Right cardiac atrium (tissue), 5 donors: ENCODE measurements at regions not wholly inside any gene's neighbourhood (a gene's known extent, or its start where the extent isn't known, plus 50 kb on each side); places are given as distances from the start of the nearest gene placed in this dataset.

Experiments used
- ATAC-seq, 2 donors: fragments of 200-7000 bp; cut with Tn5 transposase; one replicate each; pipeline versions ENCODE4 v1.8.0 to v1.9.1; 2020; ENCODE audit warnings: moderate library complexity in 2 of 2, mild to moderate bottlenecking in 1 of 2
- DNase-seq, 3 donors: peaks; one replicate each; pipeline ENCODE4 v3.0.0-alpha.2; 2020
- H3K27ac ChIP-seq: one replicate; pipeline ENCODE4 v1.5.1; 2013; ENCODE audit warnings: mild to moderate bottlenecking, low read length, control low read depth, moderate library complexity
- H3K27me3 ChIP-seq: one replicate; pipeline ENCODE4 v1.6.1; 2013; ENCODE audit not compliant: control insufficient read depth, insufficient read depth
- H3K4me1 ChIP-seq: one replicate; pipeline ENCODE4 v1.6.1; 2013; ENCODE audit warnings: low read length; ENCODE audit not compliant: control insufficient read depth, insufficient read depth
- H3K4me3 ChIP-seq: one replicate; pipeline ENCODE4 v1.5.1; 2013; ENCODE audit warnings: low read length, control low read depth
- H3K9me3 ChIP-seq: one replicate; pipeline ENCODE4 v1.6.1; 2013; ENCODE audit warnings: low read length; ENCODE audit not compliant: control insufficient read depth
- whole genome bisulfite sequencing: extraction: QIAGEN DNeasy Blood & Tissue Kit; methylation state at CpG from one replicate; pipeline ENCODE4 v1.1.7; 2013; 5-methylcytosine and 5-hydroxymethylcytosine counted together
- intact Hi-C, 4 donors: fragments of 100-400 bp; cut with DNase I; formaldehyde crosslinking; loops; one replicate each; pipeline versions ENCODE4 v1.11.0 to v1.14.0; 2022 to 2023
- donor health status: healthy with polysubstance abuse.
- donor health status: DM: no; HTN: yes; CAD: no.
- donor health status: DM: no; HTN: no; CAD: no.
- donor health status: DM: no; HTN: yes; CAD: no; lungs with severe emphysema.
- donor health status: DM: yes; HTN: yes; CAD: no.

DNA sequence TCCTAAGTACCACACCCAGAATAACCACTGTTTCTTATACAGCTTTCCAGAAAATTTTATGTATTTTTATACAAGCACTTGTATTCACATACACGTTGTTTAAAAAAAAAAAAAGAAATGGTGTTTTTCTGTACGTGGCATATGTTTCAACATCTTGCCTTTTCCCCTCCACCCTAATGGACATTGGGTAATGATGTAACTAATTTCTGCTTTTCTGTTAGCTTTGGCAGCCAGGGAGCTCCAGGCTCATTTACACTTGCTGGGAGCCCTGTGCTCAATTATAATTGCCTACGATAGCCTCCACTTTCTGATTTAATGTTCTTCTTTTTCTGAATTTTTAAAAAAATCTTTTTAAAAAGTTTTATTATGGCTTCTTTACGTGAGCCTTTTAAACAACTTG lies 352.4 kb downstream of the UTRN start:
- intact Hi-C loops = no loop called here
- Histone ChIP-seq H3K9me3 (no peaks in the 10 kb centered on the region), H3K4me3 (no peak overlapping the region), H3K4me1 (no peaks in the 10 kb centered on the region), H3K27ac (no peak overlapping the region), H3K27me3 (no peaks in the 10 kb centered on the region)
- ATAC-seq (peak in 1 of 2 donors; percentile 40), DNase-seq (no peak)
- 67% methylated on average over 4 of the region's 4 CpGs for WGBS

DNA sequence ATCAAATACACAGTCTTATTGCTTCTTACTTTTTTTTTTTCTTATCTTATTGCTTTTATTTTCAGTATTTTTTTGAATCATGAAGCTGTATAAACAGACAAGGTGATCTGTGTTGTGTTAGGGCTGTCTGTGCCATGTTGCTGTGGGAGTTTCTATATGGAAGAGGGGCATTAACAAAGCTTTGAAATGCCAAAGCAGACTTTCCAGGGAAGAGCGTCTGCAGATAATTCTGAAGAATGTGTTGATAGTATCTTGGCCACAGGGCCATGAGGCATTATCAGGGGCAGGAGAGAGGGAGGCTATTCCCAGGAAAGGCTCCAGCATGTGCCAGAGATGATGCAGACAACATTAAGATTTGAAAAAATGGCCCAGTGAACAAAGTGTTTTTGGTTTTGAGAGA lies 354.5 kb downstream of the UTRN start:
- Histone ChIP-seq H3K27me3 (no peaks in the 10 kb centered on the region), H3K27ac (no peak overlapping the region), H3K9me3 (no peaks in the 10 kb centered on the region), H3K4me1 (no peaks in the 10 kb centered on the region), H3K4me3 (no peak overlapping the region)
- intact Hi-C loops = no loop called here
- WGBS = 42% methylated on average over 1 of the region's 1 CpG
- ATAC-seq = no peak
- DNase-seq = no peak

GRCh38 chr6:144641286-144641685 lies 356.2 kb downstream of the UTRN start:
- H3K27me3 ChIP-seq = no peaks in the 10 kb centered on the region
- no peak for DNase-seq
- H3K4me1 ChIP-seq = no peaks in the 10 kb centered on the region
- ATAC-seq = no peak
- intact Hi-C loops = no loop called here
- H3K9me3 ChIP-seq = no peaks in the 10 kb centered on the region
- no peak overlapping the region for H3K27ac ChIP-seq
- 88% methylated on average over 1 of the region's 1 CpG for WGBS
- H3K4me3 ChIP-seq = no peak overlapping the region

DNA sequence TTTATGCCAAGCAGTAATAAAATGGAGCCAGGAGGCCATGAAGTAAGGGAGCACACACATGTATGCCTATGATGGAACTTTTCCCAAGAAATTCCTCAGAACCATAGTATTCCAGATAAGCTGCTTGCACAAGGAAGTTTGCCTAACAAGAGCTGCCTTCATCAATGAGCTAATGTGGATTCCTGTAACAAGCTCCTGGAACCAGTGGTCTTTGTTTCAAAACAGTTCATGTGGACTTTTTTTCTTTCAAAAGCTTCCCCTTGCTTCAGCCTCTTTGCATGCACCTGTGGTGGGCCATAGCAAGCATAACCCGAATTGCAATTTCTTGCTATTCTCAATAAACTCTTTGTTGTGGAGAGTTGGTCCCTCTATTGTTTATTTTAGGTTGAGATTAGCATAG lies 359.6 kb downstream of the UTRN start:
- intact Hi-C loops = no loop called here
- ATAC-seq = no peak
- no peaks in the 10 kb centered on the region for H3K4me1 ChIP-seq
- DNase-seq = no peak
- no peak overlapping the region for H3K4me3 ChIP-seq
- H3K27me3 ChIP-seq = no peaks in the 10 kb centered on the region
- H3K9me3 ChIP-seq = no peaks in the 10 kb centered on the region
- no peak overlapping the region for H3K27ac ChIP-seq
- 74% methylated on average over 1 of the region's 1 CpG for WGBS

DNA sequence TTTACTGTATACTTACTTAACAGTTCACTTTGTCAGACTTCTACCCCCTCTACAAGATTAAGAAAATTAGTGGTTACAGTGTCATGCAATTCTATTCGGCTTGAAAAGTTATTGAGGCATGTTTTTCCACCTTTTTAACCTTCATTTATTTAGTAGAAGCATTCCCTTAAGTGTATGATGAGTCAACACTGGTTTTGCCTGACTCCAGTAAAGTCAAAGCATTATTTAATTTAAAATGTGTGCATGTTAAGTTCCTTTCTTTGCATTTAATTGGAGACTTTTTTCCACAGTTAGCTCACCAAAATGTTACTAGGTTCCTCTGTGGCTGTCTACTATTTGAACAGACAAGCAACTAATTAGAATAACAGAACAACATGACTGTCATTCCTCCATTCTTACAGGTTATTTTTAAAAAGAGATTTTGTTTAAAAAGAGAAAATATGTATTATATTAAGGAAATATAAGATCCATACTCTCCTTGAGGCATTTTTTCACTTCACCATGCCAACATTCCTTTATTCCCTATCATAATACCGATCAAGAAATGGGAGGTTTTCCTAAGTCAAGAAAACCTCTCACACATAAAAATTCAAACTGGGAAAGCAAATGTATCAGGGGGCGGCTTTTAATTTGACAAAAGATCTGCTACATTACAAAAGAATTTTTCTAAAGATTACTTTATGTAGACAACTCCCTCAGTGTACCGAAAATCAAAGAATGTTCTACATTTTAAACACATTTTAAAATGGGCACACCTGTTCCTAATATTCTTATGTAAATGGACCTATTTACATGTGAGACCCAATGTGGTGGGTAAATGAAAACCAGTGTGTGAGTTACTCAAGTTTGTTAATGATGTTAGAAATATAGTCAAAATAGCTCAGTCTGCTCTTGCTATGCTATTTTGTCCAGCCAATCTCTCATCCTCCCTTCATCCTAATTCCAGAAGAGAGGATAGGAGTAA lies 361.2 kb downstream of the UTRN start:
- ATAC-seq = no peak
- no peak for DNase-seq
- Histone ChIP-seq H3K4me1 (no peaks in the 10 kb centered on the region), H3K27me3 (no peaks in the 10 kb centered on the region), H3K4me3 (no peak overlapping the region), H3K27ac (no peak overlapping the region), H3K9me3 (no peaks in the 10 kb centered on the region)
- intact Hi-C loops = no loop called here
- 91% methylated on average over 4 of the region's 4 CpGs for WGBS

DNA sequence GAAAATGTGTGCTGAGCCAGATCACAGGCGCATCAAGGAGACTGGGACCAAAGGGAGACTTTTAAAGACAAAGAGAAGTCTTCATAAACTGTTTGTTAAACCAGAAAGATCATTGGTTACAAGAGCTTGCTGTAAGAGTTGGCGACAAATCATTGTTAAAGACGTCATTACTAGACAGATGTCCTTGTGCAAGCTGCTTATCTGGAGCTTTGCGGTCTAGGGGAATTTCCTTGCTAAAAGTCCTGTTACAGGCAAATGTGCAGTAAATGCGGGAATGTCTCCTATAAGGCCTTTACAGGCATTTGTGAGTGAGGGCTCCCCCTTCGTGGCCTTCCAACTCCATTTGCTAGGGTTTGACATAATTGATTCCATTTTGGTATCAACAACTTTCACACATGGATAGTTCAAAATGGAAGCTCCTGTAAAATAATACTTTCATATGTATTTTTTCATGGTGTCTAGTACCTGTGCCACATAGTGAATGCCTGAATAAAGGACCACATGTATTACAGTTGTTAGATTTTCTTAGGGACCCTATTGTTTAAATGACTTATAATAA lies 362.4 kb downstream of the UTRN start:
- DNase-seq = no peak
- H3K4me3 ChIP-seq = no peak overlapping the region
- intact Hi-C loops = no loop called here
- H3K4me1 ChIP-seq = no peaks in the 10 kb centered on the region
- H3K27me3 ChIP-seq = no peaks in the 10 kb centered on the region
- H3K27ac ChIP-seq = no peak overlapping the region
- no peaks in the 10 kb centered on the region for H3K9me3 ChIP-seq
- 92% methylated on average over 6 of the region's 6 CpGs for WGBS
- peak in 1 of 2 donors; percentile 37 for ATAC-seq

DNA sequence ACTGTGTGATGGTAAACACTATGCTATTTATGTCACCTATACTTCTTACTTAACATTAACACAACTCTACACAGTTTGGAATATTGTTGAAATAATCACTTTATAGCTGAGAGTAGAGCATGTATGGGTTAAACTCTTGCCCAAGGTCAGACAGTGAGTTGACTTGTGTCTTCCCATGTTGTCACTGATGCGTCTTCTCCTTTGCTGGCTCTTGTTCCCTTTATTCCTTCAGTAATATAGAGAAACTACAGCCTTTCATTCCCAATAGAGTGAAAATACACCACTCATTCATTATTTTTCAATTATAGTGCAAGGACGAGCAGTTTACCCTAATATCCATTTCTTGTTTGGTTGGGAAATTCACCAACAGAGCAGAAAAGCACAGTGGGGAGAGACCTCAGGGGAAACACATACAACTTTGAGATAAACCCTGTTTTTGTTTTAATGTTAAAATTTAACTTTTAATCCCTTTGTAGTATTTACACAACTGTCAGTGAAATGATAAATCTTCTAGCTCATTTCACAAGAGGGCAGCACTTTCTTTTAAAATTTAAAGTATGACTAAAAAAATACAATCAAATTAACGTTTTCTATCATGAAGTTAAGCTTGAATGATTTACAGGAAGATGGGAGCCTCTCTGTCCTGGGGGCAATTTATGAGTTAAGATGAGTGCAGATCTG lies 363.0 kb downstream of the UTRN start:
- ATAC-seq (no peak), DNase-seq (no peak)
- WGBS = 54% methylated on average over 3 of the region's 3 CpGs
- intact Hi-C loops = no loop called here
- Histone ChIP-seq H3K27me3 (no peaks in the 10 kb centered on the region), H3K27ac (no peak overlapping the region), H3K4me1 (no peaks in the 10 kb centered on the region), H3K4me3 (no peak overlapping the region), H3K9me3 (no peaks in the 10 kb centered on the region)

GRCh38 chr6:144649085-144649484 lies 363.9 kb downstream of the UTRN start:
- intact Hi-C loops = no loop called here
- H3K4me3 ChIP-seq = no peak overlapping the region
- H3K27ac ChIP-seq = no peak overlapping the region
- no peak for DNase-seq
- no peaks in the 10 kb centered on the region for H3K4me1 ChIP-seq
- WGBS = 89% methylated on average over 2 of the region's 2 CpGs
- H3K27me3 ChIP-seq = no peaks in the 10 kb centered on the region
- ATAC-seq = no peak
- H3K9me3 ChIP-seq = no peaks in the 10 kb centered on the region

GRCh38 chr6:144651234-144651633 lies 366.1 kb downstream of the UTRN start:
- 83% methylated on average over 3 of the region's 3 CpGs for WGBS
- DNase-seq (no peak), ATAC-seq (no peak)
- H3K27me3 ChIP-seq = no peaks in the 10 kb centered on the region
- no peak overlapping the region for H3K4me3 ChIP-seq
- intact Hi-C loops = no loop called here
- no peaks in the 10 kb centered on the region for H3K9me3 ChIP-seq
- no peaks in the 10 kb centered on the region for H3K4me1 ChIP-seq
- no peak overlapping the region for H3K27ac ChIP-seq

GRCh38 chr6:144652292-144652891 lies 367.3 kb downstream of the UTRN start:
- intact Hi-C loops = no loop called here
- H3K9me3 ChIP-seq = no peaks in the 10 kb centered on the region
- WGBS = 95% methylated on average over 9 of the region's 9 CpGs

More at GRCh38 chr6:144652292-144652891, 367.3 kb downstream of the UTRN start:
- DNase-seq (no peak), ATAC-seq (no peak)
- Histone ChIP-seq H3K27me3 (no peaks in the 10 kb centered on the region), H3K4me1 (peaks cover 2% of the 10 kb centered on the region), H3K4me3 (no peak overlapping the region), H3K27ac (no peak overlapping the region)
